Ishikawa (cell line): ENCODE measurements at regions not wholly inside any gene's neighbourhood (a gene's known extent, or its start where the extent isn't known, plus 50 kb on each side); places are given as distances from the start of the nearest gene placed in this dataset.

Source experiments
- CEBPB ChIP-seq: IDR thresholded peaks from 2 replicates; pipeline ENCODE4 v1.6.1; 2012
- CREB1 ChIP-seq: IDR thresholded peaks from 2 replicates; pipeline ENCODE4 v1.6.1; 2012; ENCODE audit warnings: low read depth
- EGR1 ChIP-seq: IDR thresholded peaks from 2 replicates; pipeline ENCODE4 v1.6.1; 2012
- EP300 ChIP-seq: IDR thresholded peaks from 2 replicates; pipeline ENCODE4 v1.6.1; 2012; ENCODE audit warnings: borderline replicate concordance
- FOXM1 ChIP-seq: IDR thresholded peaks from 2 replicates; pipeline ENCODE4 v1.6.1; 2012; ENCODE audit warnings: low read depth, borderline replicate concordance
- NFIC ChIP-seq: IDR thresholded peaks from 2 replicates; pipeline ENCODE4 v1.6.1; 2012
- RAD21 ChIP-seq: IDR thresholded peaks from 2 replicates; pipeline ENCODE4 v1.6.1; 2012; ENCODE audit warnings: low read depth
- TAF1 ChIP-seq: IDR thresholded peaks from 2 replicates; pipeline ENCODE4 v1.6.1; 2012; ENCODE audit warnings: low read depth, mild to moderate bottlenecking
- TCF12 ChIP-seq: IDR thresholded peaks from 2 replicates; pipeline ENCODE4 v1.6.1; 2012; ENCODE audit warnings: low read depth
- TEAD4 ChIP-seq: IDR thresholded peaks from 2 replicates; pipeline ENCODE4 v1.6.1; 2012
- YY1 ChIP-seq: IDR thresholded peaks from 2 replicates; pipeline ENCODE4 v1.6.1; 2012; ENCODE audit warnings: low read depth
- ZBTB7A ChIP-seq: IDR thresholded peaks from 2 replicates; pipeline ENCODE4 v1.6.1; 2012; ENCODE audit warnings: low read depth
- TF ChIP-seq, protein P1 (sequence below): IDR thresholded peaks from 2 replicates; pipeline ENCODE4 v1.6.1; 2012
- TF ChIP-seq, protein P2 (sequence below): IDR thresholded peaks from 2 replicates; pipeline ENCODE4 v1.6.1; 2012; ENCODE audit warnings: low read depth, mild to moderate bottlenecking
- TF ChIP-seq, protein P3 (sequence below): IDR thresholded peaks from 2 replicates; pipeline ENCODE4 v1.6.1; 2012

DNA sequence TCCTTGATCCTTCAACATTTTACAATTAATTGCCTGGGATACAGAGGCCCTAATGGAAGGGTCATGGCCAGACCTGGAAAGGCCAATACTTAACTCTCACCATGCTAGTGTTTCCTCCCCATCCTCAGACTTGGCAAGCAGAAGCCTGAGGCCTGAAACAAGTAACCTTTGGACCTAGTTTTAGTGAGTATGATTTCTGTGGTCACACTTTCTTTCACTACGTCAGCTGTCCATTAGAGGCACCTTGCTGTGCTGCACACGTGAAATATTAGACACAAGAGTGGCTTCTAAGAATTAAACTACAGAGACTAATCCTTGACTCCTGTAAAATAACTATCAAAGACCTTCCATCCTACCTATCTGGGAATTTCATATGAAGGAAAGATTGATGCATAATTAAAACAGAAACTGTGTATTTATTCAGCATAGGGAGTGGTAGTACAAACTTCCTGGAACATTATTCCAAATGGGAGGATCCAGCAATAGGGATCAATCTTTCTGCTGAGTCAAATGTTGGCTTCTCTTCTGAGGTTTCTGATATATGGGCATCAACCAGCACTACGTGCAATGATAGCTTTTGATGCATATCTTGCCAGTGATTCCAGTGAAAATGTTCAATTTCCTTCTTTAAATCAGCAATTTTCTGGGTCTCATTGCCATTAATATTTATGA is 249.7 kb downstream of the IKZF2 start:
- no peak for TF ChIP-seq ZBTB7A
- TF ChIP-seq NFIC = no peak
- no peak for TF ChIP-seq TAF1
- no peak for TF ChIP-seq RAD21
- TF ChIP-seq CREB1 = no peak
- no peak for TF ChIP-seq CEBPB
- TF ChIP-seq EP300 = no peak
- TF ChIP-seq, protein P1, sequence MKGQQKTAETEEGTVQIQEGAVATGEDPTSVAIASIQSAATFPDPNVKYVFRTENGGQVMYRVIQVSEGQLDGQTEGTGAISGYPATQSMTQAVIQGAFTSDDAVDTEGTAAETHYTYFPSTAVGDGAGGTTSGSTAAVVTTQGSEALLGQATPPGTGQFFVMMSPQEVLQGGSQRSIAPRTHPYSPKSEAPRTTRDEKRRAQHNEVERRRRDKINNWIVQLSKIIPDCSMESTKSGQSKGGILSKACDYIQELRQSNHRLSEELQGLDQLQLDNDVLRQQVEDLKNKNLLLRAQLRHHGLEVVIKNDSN = no peak
- TF ChIP-seq, protein P2, sequence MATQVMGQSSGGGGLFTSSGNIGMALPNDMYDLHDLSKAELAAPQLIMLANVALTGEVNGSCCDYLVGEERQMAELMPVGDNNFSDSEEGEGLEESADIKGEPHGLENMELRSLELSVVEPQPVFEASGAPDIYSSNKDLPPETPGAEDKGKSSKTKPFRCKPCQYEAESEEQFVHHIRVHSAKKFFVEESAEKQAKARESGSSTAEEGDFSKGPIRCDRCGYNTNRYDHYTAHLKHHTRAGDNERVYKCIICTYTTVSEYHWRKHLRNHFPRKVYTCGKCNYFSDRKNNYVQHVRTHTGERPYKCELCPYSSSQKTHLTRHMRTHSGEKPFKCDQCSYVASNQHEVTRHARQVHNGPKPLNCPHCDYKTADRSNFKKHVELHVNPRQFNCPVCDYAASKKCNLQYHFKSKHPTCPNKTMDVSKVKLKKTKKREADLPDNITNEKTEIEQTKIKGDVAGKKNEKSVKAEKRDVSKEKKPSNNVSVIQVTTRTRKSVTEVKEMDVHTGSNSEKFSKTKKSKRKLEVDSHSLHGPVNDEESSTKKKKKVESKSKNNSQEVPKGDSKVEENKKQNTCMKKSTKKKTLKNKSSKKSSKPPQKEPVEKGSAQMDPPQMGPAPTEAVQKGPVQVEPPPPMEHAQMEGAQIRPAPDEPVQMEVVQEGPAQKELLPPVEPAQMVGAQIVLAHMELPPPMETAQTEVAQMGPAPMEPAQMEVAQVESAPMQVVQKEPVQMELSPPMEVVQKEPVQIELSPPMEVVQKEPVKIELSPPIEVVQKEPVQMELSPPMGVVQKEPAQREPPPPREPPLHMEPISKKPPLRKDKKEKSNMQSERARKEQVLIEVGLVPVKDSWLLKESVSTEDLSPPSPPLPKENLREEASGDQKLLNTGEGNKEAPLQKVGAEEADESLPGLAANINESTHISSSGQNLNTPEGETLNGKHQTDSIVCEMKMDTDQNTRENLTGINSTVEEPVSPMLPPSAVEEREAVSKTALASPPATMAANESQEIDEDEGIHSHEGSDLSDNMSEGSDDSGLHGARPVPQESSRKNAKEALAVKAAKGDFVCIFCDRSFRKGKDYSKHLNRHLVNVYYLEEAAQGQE = no peak
- no peak for TF ChIP-seq FOXM1
- no peak for TF ChIP-seq YY1
- TF ChIP-seq EGR1 = no peak
- TF ChIP-seq TCF12 = no peak
- no peak for TF ChIP-seq TEAD4
- TF ChIP-seq, protein P3, sequence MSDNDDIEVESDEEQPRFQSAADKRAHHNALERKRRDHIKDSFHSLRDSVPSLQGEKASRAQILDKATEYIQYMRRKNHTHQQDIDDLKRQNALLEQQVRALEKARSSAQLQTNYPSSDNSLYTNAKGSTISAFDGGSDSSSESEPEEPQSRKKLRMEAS = no peak

DNA sequence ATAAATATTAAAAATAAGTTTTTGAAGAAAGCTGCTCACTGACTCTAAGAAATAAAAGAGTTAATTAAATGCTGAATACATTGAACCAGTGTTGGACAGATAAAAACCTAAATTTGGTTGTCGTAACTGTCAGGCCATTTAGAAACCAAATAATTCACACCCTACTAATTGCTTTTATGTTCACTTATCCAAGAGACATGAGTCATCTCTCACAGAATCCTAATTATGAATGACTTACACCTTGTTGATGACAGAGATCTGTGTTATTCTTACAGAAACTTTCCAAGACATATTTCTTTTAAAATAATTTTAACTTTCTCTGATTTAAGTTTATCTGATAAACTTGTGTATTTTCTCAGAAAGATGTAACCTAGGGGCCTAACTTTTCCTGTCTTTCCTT is 250.7 kb downstream of the IKZF2 start:
- TF ChIP-seq RAD21 (no peak), FOXM1 (no peak), YY1 (no peak), TAF1 (no peak), TEAD4 (no peak), CEBPB (no peak), ZBTB7A (no peak)
- TF ChIP-seq, protein P1 = no peak

DNA sequence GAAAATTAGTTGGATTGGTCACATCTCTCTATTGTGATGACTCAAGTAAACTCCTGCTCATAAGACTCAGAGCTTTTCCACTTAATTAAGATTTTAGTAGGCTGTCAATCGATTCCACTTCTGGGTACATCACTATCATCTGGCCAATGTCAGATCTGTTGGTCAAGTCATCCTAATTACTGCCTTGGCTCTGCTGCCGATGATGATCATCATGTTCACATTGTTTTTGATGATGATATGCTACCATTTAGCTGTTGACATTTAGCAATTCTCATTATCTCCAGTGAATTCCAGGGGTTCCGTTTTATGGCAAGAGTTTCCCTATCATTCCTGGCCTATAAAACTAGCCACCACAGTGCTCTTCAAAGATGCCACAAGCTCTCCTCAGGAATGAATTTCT is 253.4 kb downstream of the IKZF2 start:
- TF ChIP-seq EP300 (no peak), CEBPB (no peak), TAF1 (no peak), TCF12 (no peak), TEAD4 (no peak), EGR1 (no peak), NFIC (no peak), RAD21 (no peak), FOXM1 (no peak), ZBTB7A (no peak), CREB1 (no peak), YY1 (no peak)
- TF ChIP-seq, protein P3 = no peak
- TF ChIP-seq, protein P2 = no peak
- TF ChIP-seq, protein P1 = no peak

DNA sequence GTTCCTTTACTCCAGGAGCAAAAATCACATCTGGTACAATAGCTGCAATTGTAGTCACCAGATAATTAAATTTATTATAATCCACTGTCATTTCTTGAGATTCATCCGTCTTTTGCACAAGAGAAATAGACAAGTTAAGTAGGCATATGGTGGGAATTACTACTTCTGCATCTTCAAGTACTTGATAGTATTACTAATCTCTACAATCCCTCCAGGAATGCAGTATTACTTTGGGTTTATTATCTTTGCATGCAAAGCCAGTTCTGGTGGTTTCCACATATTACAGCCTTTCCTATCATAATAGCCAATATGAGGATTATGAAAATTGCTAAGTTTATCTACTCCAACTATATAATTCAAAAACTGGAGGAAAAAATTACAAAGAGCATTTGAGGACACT is 254.1 kb downstream of the IKZF2 start:
- no peak for TF ChIP-seq CEBPB
- no peak for TF ChIP-seq FOXM1
- no peak for TF ChIP-seq ZBTB7A
- TF ChIP-seq EP300 = no peak
- TF ChIP-seq EGR1 = no peak
- TF ChIP-seq TEAD4 = no peak
- no peak for TF ChIP-seq YY1
- no peak for TF ChIP-seq NFIC
- TF ChIP-seq TCF12 = no peak
- no peak for TF ChIP-seq RAD21
- TF ChIP-seq, protein P3 = no peak
- no peak for TF ChIP-seq CREB1
- TF ChIP-seq, protein P1 = no peak
- TF ChIP-seq, protein P2 = no peak
- no peak for TF ChIP-seq TAF1
